LNCAP (cell line): ENCODE measurements at regions not wholly inside any gene's neighbourhood (a gene's known extent, or its start where the extent isn't known, plus 50 kb on each side); places are given as distances from the start of the nearest gene placed in this dataset.

Source experiments
- CTCF ChIP-seq: fragments of 450-650 bp; IDR thresholded peaks from 2 replicates; pipeline ENCODE4 v1.5.1; 2017; ENCODE audit warnings: mild to moderate bottlenecking

DNA sequence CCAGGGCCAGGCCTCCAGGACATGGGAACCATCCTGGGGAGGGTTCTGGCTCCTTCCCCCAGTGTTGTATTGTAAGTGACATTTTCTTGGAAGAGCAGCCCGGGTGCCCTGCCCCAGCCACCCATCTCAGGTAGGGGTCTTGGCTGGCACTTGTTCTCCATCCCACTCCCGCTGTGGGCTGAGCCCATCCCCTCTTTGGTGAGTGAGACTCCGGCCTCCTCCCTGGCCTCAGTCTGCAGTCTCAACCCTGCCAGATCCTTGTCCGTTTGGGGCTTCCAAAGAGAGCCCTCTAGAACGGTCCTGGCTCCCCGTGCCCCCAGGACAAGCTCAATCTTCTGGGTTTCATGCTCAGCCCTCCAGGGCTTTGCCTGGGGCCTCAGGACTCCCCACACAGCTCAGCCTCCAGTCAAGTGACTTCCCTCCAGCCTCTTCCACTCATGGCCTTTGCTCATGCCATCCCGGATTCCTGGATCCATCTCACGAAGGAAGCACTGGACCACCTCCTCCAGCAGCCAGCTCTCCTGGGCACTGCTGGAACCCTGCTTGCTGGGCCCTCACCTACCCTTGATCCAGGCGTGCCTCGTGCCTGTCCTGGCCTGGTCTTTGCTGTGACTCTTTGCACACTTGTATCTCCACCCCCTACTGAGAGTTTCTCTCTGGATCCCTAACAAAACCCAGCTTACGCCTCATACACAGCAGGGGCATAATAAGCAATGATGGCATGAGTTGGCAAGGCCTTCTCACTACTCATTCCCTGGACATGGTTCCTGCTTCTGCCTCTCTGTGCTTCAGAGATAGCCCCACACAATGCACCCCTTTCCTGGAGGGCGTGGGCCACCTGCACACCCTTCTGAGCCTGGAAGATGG is 297.4 kb upstream of the RTL1 start:
- TF ChIP-seq CTCF = no peak

- TF ChIP-seq CTCF = no peak
These were observed 298.1 kb upstream of the RTL1 start for GRCh38 chr14:101201535-101202151.

GRCh38 chr14:101202627-101203404 is 299.3 kb upstream of the RTL1 start:
- TF ChIP-seq CTCF = no peak

GRCh38 chr14:101206556-101206955 is 303.0 kb upstream of the RTL1 start:
- no peak for TF ChIP-seq CTCF

DNA sequence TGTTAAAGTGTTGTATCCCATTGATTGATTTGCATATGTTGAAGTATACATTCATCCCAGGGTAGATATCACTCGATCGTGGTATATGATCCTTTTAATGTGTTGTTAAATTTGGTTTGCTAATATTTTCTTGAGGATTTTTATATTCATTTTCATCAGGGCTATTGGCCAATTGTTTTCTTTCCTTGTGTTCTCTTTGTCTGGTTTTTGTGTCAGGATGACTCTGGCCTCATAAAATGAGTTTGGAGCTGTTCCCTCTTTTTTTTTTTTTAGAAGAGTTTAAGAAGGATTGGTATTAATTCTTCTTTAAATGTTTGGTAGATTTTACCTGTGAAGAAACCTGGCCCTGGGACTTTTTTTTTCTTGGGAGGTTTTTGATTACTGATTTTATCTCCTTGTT is 303.5 kb upstream of the RTL1 start:
- TF ChIP-seq CTCF = no peak

- TF ChIP-seq CTCF = no peak
These were observed 304.4 kb upstream of the RTL1 start for GRCh38 chr14:101207897-101208296.

DNA sequence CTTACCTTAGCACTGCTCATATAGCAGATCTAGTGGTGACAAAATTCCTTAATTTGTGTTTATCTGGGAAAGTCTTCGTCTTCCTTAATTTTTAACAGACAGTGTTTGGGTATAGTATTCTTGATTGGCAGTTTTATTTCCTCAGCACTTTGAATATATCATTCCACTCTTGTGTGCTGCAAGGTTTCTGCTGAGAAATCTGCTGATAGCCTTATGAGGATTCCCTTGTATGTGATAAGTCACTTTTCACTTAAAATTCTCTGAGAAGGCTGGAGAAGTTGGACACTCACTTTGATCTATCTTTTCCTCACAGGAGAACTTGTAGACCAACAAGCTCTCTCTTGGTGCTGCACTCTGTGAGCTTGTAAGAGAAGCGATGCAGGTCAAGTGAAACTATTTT is 306.1 kb upstream of the RTL1 start:
- no peak for TF ChIP-seq CTCF
